ENCODE measurements at regions not wholly inside any gene's neighbourhood (a gene's known extent, or its start where the extent isn't known, plus 50 kb on each side); places are given as distances from the start of the nearest gene placed in this dataset.

- no peaks in the 10 kb centered on the region for H3K36me3 ChIP-seq (ENCODE audit: control insufficient read depth in 2 of 2, insufficient read depth in 1 of 2, low read length in 2 of 2)
- H3K9me3 ChIP-seq (ENCODE audit: control insufficient read depth, insufficient read depth, low read depth, low read length), result no peaks in the 10 kb centered on the region
- H3K4me3 ChIP-seq (ENCODE audit: low read depth, low read length), result no peak overlapping the region
- no peak overlapping the region for H3K27ac ChIP-seq (ENCODE audit: extremely low read depth, low read depth, low read length)
- POLR2A ChIA-PET, result no interaction called here
- CTCF ChIA-PET, result no interaction called here
- TF ChIP-seq ZNF155 (tag by site-specific recombination; IDR thresholded peaks at IDR 0.05) (no peak), TRIM28 (IDR thresholded peaks at IDR 0.05; ENCODE audit: borderline replicate concordance, low read length) (no peak), ZNF157 (tag by site-specific recombination; IDR thresholded peaks at IDR 0.05) (no peak), ZNF274 (IDR thresholded peaks at IDR 0.05; ENCODE audit: low read length) (no peak), ZNF274 (tag by site-specific recombination; IDR thresholded peaks at IDR 0.05; ENCODE audit: borderline replicate concordance) (no peak), ZNF266 (tag by site-specific recombination; IDR thresholded peaks at IDR 0.05; ENCODE audit: low read depth) (no peak), HOXC10 (CRISPR knock-in tag; IDR thresholded peaks at IDR 0.05) (no peak)
- TF ChIP-seq, protein P1, sequence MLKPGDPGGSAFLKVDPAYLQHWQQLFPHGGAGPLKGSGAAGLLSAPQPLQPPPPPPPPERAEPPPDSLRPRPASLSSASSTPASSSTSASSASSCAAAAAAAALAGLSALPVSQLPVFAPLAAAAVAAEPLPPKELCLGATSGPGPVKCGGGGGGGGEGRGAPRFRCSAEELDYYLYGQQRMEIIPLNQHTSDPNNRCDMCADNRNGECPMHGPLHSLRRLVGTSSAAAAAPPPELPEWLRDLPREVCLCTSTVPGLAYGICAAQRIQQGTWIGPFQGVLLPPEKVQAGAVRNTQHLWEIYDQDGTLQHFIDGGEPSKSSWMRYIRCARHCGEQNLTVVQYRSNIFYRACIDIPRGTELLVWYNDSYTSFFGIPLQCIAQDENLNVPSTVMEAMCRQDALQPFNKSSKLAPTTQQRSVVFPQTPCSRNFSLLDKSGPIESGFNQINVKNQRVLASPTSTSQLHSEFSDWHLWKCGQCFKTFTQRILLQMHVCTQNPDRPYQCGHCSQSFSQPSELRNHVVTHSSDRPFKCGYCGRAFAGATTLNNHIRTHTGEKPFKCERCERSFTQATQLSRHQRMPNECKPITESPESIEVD (tag by site-specific recombination; IDR thresholded peaks at IDR 0.05), result no peak
- TF ChIP-seq, protein P2, sequence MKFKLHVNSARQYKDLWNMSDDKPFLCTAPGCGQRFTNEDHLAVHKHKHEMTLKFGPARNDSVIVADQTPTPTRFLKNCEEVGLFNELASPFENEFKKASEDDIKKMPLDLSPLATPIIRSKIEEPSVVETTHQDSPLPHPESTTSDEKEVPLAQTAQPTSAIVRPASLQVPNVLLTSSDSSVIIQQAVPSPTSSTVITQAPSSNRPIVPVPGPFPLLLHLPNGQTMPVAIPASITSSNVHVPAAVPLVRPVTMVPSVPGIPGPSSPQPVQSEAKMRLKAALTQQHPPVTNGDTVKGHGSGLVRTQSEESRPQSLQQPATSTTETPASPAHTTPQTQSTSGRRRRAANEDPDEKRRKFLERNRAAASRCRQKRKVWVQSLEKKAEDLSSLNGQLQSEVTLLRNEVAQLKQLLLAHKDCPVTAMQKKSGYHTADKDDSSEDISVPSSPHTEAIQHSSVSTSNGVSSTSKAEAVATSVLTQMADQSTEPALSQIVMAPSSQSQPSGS (tag by site-specific recombination; IDR thresholded peaks at IDR 0.05; ENCODE audit: low read depth), result no peak
- H3K4me1 ChIP-seq (ENCODE audit: control insufficient read depth, insufficient read depth, low read length), result no peaks in the 10 kb centered on the region
These were observed 197.5 kb downstream of the EMX2 start for GRCh38 chr10:117740088-117740487.

DNA sequence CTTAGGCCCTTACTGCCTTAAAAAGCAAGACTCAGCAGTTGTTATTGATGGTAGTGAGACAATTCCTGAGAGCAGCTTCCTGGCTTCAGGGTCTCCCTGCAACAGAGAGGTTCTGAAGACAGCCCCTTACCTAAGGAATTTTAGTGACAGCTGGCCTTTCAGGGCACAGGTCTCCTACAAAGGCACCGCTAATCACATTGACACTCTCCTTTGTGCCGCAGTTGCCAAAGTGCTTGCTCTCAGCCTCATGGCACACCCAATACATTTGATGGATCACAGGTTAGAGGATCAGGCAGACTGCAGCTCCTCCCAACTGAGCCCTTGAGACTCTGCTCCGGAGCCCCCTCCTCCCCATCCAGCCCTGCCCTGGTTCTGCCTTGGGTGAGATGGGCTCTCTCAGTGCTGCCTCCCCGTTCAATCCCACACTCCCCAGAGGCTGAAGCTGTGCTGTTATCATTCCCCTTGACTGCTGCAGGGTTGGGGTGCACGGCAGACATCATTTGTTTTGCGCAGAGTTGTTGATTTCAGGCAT is 198.2 kb downstream of the EMX2 start:
- Histone ChIP-seq H3K36me3 (ENCODE audit: control insufficient read depth in 2 of 2, insufficient read depth in 1 of 2, low read length in 2 of 2) (no peaks in the 10 kb centered on the region), H3K9me3 (ENCODE audit: control insufficient read depth, insufficient read depth, low read depth, low read length) (no peaks in the 10 kb centered on the region), H3K27ac (ENCODE audit: extremely low read depth, low read depth, low read length) (no peak overlapping the region), H3K4me1 (ENCODE audit: control insufficient read depth, insufficient read depth, low read length) (no peaks in the 10 kb centered on the region), H3K4me3 (ENCODE audit: low read depth, low read length) (no peak overlapping the region)
- CTCF ChIA-PET, result interaction anchor here (0.7 to 1.1 kb wide), 3 partner anchors 14 to 244 kb away, joined by 3 to 5 read pairs (median 3); no protein-coding TSS in a partner anchor
- POLR2A ChIA-PET, result no interaction called here
- TF ChIP-seq, protein P3, sequence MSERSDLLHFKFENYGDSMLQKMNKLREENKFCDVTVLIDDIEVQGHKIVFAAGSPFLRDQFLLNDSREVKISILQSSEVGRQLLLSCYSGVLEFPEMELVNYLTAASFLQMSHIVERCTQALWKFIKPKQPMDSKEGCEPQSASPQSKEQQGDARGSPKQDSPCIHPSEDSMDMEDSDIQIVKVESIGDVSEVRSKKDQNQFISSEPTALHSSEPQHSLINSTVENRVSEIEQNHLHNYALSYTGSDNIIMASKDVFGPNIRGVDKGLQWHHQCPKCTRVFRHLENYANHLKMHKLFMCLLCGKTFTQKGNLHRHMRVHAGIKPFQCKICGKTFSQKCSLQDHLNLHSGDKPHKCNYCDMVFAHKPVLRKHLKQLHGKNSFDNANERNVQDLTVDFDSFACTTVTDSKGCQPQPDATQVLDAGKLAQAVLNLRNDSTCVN (tag by site-specific recombination; optimal IDR thresholded peaks at IDR 0.05), result no peak
- TF ChIP-seq ZNF184 (tag by site-specific recombination; IDR thresholded peaks at IDR 0.05), result no peak
- TF ChIP-seq REPIN1 (tag by site-specific recombination; IDR thresholded peaks at IDR 0.05; ENCODE audit: low read depth), result no peak
- TF ChIP-seq EGR2 (tag by site-specific recombination; IDR thresholded peaks at IDR 0.05; ENCODE audit: low read depth), result no peak
- TF ChIP-seq ZNF645 (tag by site-specific recombination; IDR thresholded peaks at IDR 0.05), result no peak
- no peak for TF ChIP-seq ZFP3 (tag by site-specific recombination; IDR thresholded peaks at IDR 0.05; ENCODE audit: low read depth)
- TF ChIP-seq ZNF692 (tag by site-specific recombination; IDR thresholded peaks at IDR 0.05), result no peak
- TF ChIP-seq ZNF561 (tag by site-specific recombination; IDR thresholded peaks at IDR 0.05; ENCODE audit: borderline replicate concordance), result no peak
